Body of pancreas (tissue), 4 donors: ENCODE measurements at regions not wholly inside any gene's neighbourhood (a gene's known extent, or its start where the extent isn't known, plus 50 kb on each side); places are given as distances from the start of the nearest gene placed in this dataset.

Experiments used
- POLR2A ChIP-seq, 3 donors: fragments of 450-650 bp; IDR thresholded peaks; one replicate each; pipeline ENCODE4 v1.6.1; 2016; ENCODE audit warnings: antibody characterized with exemption in 3 of 3, mild to moderate bottlenecking in 2 of 3
- TF ChIP-seq, protein P1 (sequence below), 7 experiments: fragments of 450-650 bp in 4 of 7; fragments of 200-600 bp in 3 of 7; sonication (generic) in 3 of 7; IDR thresholded peaks; one replicate each; pipeline ENCODE4 v1.5.1; 2016 to 2019; ENCODE audit warnings: antibody characterized with exemption in 7 of 7

- TF ChIP-seq, protein P1, sequence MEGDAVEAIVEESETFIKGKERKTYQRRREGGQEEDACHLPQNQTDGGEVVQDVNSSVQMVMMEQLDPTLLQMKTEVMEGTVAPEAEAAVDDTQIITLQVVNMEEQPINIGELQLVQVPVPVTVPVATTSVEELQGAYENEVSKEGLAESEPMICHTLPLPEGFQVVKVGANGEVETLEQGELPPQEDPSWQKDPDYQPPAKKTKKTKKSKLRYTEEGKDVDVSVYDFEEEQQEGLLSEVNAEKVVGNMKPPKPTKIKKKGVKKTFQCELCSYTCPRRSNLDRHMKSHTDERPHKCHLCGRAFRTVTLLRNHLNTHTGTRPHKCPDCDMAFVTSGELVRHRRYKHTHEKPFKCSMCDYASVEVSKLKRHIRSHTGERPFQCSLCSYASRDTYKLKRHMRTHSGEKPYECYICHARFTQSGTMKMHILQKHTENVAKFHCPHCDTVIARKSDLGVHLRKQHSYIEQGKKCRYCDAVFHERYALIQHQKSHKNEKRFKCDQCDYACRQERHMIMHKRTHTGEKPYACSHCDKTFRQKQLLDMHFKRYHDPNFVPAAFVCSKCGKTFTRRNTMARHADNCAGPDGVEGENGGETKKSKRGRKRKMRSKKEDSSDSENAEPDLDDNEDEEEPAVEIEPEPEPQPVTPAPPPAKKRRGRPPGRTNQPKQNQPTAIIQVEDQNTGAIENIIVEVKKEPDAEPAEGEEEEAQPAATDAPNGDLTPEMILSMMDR (IDR thresholded peaks at IDR 0.05): no peak
- no peak for TF ChIP-seq POLR2A (IDR thresholded peaks at IDR 0.05)
Measured at GRCh38 chr12:24049101-24049500, 99.6 kb upstream of the SOX5 start.
